ENCODE measurements at regions not wholly inside any gene's neighbourhood (a gene's known extent, or its start where the extent isn't known, plus 50 kb on each side); places are given as distances from the start of the nearest gene placed in this dataset.
"Not testable (repeated sequence)": the region's sequence is repeated elsewhere in the genome, so short reads cannot be mapped to it uniquely, and the experiment has no call there.

DNA sequence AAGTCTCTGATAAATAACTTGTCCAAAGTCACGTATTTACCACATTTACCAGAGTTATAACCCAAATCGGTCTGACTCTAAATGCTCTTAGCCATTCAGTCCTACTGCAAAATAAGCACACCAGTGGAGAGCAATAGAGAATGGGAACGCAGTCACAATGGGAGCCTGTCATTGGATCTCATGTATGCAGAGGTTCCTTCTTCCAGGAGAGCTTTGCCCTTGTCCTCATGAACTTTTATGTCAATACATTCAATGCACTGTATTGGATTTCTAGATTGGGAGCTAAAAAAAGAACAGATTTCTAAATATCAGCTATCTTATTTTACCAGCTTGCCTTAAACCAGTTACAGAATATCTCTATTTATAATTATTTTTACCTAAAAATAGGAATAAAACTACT is 149.1 kb upstream of the CXXC4 start:
- Histone ChIP-seq H3K27ac (no peak overlapping the region), H3K4me3 (no peak overlapping the region)

DNA sequence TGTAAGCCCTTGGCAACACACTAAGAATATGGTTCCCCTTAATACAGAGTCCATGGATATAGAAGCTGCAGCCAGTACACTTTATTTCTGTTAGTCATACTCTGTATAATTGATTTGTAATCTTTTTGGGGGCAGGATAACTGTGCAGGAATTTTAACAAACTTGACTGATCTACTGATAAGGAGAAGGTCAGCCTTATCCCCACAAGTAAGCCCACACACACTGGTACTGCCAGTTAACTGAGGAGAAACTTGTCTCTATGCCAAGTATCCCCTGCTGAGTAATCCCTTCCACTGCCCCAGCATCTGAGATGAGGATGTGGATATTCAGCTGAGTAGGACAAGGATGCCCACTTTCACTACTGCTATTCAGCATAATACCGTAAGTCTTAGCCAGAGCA is 154.9 kb upstream of the CXXC4 start:
- no peak overlapping the region for H3K27ac ChIP-seq

DNA sequence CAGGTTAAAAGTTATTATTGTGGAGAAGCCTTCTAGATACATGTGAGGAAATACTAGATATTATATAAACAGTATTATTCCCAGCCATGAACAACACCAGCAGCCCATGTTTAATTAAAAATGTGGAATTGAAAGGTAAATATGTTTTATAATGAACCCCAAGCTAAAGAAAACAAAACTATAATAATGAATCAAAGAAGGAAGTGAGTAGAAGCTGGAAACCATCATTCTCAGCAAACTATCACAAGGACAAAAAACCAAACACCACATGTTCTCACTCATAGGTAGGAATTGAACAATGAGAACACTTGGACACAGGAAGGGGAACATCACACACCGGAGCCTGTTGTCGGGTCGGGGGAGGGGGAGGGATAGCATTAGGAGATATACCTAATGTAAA is 167.6 kb upstream of the CXXC4 start:
- H3K4me3 ChIP-seq, H3K27ac ChIP-seq: not testable (repeated sequence)

More for the DNA sequence above, 154.9 kb upstream of the CXXC4 start:
- no peak overlapping the region for H3K4me3 ChIP-seq

DNA sequence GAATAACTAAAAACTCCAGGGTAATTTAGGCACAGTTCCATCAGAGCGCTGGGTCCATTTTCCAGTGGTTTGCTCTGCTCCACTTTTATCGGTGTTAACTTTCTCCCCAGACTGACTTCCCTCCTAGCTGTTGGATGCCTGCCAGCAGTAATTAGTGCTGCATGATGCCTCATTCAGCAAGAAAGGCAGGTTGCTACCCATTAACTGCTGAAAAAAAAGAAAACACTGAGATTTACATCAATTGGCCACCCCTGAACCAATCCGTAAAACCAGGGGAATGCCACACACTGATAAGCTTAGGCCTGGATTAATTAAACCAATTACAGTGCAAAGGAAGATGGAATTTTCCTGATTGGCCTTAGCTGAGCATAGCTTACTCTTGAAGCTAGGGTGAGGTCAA is 182.4 kb upstream of the CXXC4 start:
- Histone ChIP-seq H3K27ac (no peak overlapping the region), H3K4me3 (no peak overlapping the region)

DNA sequence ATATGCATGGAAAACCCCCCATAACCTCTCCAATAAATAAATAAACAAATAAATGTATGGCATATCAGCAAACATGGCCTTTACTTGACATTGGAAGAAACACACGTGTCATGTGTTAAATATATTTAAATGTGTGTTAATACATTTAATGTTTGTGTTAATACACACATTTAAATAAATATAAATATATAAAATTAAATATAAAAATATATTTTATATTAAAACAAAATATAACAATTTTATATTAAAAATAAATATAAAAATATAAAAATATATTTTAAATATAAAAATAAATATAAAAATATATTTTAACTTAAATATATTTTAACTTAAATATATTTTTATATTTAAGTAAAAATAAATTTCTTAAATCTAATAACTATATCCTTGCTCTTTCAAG is 187.6 kb upstream of the CXXC4 start:
- H3K4me3 ChIP-seq, result no peak overlapping the region
- no peak overlapping the region for H3K27ac ChIP-seq

DNA sequence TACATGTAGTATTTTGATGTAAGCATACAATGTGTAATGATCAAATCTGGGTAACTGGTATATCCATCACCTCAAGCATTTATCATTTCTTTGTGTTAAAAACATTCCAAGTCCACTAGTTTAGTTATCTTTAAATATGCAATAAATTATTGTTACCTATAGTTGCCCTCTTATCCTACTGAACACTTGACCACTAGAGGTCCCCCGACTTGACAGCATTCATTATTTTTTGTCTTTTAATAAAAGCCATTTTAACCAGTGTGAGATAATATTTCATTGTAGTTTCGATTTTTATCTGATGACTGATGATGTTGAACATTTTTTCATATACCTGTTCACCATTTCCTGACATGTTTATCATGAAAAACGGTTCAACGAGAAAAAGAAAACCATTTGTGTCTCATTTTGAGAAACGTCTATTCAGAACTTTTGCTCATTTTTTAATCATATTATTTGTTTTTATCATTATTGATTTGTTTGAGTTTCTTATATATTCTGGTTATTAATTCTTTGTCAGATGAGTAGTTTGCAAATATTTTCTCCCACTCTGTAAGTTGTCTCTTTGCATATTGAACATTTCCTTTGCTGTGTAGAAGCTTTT is 199.0 kb upstream of the CXXC4 start:
- H3K4me3 ChIP-seq, result no peak overlapping the region
- no peak overlapping the region for H3K27ac ChIP-seq

DNA sequence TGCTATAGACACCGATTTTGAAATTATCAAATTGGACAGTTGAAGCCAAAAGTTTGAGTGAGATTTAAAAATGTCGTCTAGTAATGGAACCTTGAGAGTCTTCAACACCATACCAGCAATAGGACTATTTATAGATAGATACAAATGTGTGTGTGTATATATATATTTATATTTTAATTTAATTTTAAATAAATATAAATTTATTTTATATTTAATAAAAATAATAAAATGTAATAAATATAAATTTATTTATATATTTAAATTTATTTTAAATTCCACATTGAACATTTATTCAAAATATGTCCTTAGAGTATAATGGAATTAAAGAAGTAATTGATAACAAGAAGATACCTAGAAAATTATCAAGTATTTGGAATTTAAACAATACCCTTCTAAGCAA is 221.9 kb upstream of the CXXC4 start:
- no peak overlapping the region for H3K27ac ChIP-seq
- H3K4me3 ChIP-seq, result no peak overlapping the region

DNA sequence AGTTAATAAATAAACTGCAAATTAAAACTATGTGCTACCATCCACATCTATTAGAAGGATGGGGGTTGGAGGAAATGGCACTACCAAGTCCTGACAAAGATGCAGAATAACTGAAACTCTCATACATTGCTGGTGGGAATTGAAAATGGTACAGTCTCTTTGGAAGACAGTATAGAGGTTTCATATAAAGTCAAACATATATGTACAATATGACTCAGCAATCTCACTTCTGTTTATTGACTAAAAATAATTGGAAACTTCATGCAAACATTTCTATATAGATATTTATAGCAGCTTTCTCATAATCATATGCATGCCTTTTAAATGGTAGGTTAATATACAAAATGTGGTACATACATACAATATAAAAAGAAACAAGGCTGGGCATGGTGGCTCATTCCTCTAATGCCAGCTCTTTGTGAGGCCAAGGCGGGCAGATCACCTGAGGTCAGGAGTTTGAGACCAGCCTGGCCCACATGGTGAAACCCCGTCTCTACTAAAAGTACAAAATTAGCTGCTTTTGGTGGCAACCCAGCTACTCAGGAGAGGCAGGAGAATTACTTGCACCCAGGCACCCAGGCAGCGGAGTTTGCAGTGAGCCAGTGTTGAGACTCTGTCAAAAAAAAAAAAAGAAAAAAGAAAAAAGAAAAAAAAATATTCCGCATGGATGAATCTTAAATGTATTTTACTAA is 225.0 kb upstream of the CXXC4 start:
- no peak overlapping the region for H3K4me3 ChIP-seq

DNA sequence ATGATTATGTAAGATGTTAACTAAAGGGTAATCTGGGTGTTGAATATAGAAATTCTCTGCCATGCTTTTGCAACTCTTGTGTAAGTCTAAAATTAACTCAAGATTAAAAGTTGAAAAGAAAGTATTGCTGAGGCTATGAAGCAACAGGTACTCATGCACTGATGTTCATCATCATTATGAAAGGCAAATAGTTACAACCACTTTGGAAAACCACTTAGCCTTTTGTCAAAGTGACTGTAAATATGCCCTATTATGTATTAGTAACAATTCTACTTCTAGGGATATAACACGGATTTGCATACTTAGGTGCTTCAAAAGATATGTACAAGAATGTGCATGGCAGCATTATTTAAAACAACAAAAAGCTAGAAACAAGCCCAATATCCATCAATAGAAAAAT is 227.8 kb upstream of the CXXC4 start:
- Histone ChIP-seq H3K4me3 (no peak overlapping the region), H3K27ac (no peak overlapping the region)

More for the DNA sequence above, 225.0 kb upstream of the CXXC4 start:
- no peak overlapping the region for H3K27ac ChIP-seq

DNA sequence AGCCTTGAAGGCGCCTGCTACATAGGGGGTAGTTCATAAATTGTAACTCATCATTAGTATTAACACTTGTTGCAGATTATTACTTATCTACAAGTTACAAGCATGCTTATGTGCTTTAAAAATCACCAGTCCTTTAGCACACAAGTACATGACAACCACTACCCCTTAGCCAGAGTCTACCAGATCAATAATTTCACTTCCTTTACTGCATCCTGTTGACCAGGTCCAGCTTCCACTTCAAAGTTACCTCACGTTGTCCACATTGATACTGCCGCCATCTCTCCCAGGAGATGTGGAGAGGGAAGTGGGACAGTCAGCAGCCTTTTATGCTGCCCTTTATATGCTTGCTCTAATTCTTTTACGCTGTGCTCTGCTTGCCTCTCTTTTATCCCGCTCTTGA is 231.3 kb upstream of the CXXC4 start:
- Histone ChIP-seq H3K4me3 (no peak overlapping the region), H3K27ac (no peak overlapping the region)

DNA sequence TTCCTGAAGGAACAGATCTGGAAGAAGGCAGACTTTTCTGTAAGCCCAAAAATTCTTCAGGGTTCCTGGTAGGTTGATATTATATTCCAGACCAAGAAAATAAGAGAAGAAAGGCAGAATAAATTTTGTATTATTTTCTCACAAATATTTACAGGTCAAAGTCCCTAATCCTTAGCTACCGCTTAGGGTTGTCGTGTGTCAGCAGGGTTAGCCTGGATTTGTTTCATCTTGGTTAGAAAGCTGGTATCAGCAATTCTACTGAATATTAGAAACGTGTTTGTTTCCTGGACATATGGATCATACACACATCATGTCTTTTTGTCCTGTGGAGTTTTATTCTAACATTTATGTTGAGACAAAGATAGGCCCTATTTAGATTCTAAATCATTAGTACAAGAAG is 232.9 kb upstream of the CXXC4 start:
- H3K27ac ChIP-seq, result no peak overlapping the region
- H3K4me3 ChIP-seq, result no peak overlapping the region

DNA sequence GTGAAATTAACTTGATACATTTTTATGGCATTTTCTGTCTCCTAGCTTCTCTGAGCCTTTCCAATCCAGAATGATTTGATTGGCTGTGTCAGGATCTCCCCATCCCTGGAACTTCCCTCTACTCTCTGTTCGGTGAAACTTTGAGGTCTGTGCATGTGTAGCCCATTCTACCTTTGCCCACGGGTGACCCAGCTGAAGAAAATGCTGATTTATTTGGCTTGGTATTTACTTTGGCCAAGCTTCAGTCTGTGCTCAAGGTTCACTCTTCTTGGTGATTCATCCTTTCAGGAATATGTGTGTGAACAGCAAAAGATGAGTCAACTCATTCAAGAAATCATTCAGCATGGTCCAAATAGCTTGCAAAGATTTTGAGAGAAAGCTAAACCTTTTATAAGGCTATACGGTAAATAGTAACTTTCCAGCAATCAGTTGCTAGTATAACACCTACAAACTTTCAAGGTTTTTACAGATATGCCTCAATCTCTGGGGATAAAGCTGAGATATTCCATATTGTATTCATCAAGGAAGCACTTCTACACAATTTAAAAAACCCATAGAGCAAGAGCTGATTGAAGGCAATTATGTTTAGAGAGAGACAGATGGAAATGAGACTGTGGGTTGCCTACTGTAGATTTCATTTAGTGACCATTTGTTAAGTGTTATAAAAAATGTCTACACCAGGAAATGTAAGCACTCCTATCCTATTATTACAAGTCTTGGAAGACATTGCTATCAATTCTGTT is 233.9 kb upstream of the CXXC4 start:
- no peak overlapping the region for H3K4me3 ChIP-seq
- no peak overlapping the region for H3K27ac ChIP-seq

DNA sequence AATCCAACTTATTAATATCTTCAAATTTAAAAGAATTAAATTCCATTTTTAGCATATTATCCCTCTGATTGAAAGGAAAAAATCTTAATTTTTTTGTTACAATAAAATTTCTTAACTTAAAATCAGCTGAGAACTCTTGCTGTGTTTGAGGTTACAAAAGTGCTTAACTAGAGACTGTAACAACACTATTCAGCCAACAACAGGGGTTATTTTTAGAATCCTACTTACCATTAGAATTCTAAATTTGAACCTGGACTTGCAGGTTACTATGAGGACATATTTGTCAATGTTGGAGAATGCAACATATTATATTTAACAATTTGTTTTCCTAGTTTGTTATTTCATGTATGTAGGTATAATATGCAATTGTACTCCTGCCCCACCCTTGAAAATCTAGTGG is 238.1 kb upstream of the CXXC4 start:
- Histone ChIP-seq H3K27ac (no peak overlapping the region), H3K4me3 (no peak overlapping the region)

DNA sequence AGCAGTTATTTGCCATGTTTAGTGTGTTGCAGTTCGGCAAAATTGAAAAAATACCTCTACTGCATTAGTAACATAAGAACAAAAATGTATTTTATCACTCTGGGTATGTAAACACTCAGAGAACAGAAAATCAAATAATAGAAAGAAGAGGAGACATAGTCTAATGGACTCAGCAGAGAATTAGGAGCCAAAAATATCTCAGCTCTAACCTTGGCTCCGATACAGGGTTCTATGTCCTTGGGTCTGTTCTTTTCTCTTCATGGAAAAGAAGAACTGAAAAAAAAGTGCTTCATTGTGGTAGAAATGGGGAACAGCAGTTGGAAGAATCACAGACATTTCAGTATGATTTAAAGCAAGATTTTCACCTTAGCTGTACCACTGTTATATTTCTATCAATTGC is 240.5 kb upstream of the CXXC4 start:
- Histone ChIP-seq H3K4me3 (no peak overlapping the region), H3K27ac (no peak overlapping the region)

DNA sequence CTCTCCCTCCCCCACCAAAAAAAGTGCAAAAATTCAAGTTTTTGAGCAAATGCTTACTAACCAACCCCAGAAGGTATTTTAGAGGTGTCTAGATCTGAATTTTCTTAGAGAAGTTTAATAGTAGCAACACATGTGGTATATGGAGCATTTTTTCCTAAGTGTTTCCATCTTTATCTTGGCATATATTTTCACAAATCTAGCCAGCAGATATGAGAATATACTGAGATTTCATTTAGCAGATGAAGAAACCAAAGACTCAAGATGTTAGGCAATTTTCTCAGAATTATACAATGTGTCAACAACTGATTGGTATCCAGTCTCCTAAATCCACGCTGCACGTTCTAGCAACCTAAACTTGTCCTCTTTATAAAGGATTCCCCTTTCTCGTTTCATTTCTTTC is 245.5 kb upstream of the CXXC4 start:
- no peak overlapping the region for H3K4me3 ChIP-seq
- no peak overlapping the region for H3K27ac ChIP-seq

DNA sequence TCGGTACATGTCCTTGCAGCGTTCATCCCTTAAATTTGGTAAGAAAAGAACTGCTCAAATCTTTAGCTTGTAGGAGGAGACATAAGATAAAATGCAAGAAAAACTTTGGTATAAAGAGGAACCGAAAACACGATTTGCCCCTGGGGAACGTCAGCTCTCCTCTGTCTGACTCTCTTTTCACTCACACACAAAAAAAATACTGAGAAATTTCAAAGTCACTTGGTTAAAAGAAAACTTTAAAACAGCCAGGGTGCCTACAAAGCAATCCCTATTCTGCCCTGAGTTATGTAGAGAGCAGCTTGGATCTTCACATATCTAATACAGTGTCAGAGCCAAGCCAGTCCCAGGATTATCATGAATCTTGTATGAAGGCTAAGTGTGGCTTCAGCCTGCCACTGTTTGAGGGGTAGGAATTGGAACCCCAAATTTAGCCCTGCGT is 248.5 kb upstream of the CXXC4 start:
- H3K27ac ChIP-seq, result no peak overlapping the region
- no peak overlapping the region for H3K4me3 ChIP-seq

DNA sequence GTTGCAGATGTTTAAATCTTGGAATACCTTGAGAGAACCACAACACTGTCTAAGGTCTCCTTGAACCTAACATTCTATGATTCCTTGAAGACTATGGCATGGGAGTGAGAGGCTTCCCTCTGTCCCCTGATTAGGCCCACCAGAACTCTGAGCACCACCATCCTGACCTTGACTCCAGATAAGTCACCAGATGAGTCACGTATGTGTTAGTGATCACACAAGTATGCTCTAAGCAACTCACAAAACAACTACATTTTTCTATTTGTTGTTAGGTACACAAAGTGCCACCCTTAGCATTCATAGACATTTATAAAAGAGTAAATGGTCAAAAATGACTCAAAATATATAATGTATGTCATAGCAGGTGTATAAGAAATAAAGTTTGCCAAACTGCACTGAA is 252.9 kb upstream of the CXXC4 start:
- H3K4me3 ChIP-seq, result no peak overlapping the region
- H3K27ac ChIP-seq, result no peak overlapping the region

DNA sequence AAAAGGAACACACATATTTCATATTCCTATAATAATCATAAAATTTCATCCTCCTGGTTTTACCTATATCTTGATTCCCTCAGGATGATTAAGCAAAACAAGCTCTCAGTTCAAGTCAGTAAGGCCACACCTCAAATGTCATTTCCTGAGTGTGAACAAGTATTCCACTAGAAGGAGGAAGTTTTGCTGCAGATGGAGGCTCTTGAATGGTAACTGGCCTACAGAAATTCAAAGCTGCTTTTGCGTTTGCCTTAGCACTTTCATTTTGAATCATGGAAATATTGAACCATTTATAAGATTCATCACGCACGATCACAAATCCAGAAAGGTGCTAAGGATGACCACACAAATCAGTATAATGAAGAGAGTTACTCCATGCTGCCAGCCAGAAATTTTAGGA is 254.4 kb upstream of the CXXC4 start:
- H3K27ac ChIP-seq, result no peak overlapping the region
- no peak overlapping the region for H3K4me3 ChIP-seq

DNA sequence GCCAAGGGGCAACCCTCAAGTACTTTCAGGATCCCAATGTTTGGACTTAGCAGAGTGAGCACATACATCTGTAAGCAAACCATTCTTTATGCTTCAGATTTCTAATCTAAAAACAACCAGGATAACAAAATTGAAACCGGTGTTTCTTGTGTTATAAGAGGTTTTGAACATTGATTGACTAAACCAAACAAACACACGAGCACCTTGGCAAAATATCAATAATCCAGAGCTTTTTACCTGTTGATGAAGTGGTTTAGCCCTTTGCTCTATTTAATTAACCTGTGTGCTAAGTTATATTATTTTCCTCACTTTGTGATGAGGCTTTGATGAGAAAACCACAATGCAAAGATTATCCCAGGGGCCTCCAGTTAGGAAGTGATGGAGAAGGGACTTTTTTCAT is 255.3 kb upstream of the CXXC4 start:
- H3K27ac ChIP-seq, result no peak overlapping the region
- no peak overlapping the region for H3K4me3 ChIP-seq

DNA sequence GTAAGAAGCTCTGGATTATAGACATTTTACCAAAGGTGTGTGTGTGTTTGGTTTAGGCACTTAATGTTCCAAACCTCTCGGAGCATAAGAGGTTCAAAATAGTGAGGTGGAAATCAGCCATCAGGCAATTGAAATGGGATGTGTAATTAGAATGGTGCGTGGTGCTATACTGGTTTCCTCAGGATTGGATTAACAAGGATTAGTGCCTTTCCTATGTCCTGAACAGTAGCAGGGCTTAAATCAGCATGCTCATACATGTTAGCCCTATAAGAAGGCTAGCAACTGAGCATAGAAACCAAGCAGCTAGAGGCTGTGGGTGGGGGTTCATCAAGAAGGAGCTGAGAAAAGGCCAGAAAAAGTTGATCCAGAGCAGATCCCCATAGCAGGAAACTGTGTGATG is 256.8 kb upstream of the CXXC4 start:
- no peak overlapping the region for H3K27ac ChIP-seq

DNA sequence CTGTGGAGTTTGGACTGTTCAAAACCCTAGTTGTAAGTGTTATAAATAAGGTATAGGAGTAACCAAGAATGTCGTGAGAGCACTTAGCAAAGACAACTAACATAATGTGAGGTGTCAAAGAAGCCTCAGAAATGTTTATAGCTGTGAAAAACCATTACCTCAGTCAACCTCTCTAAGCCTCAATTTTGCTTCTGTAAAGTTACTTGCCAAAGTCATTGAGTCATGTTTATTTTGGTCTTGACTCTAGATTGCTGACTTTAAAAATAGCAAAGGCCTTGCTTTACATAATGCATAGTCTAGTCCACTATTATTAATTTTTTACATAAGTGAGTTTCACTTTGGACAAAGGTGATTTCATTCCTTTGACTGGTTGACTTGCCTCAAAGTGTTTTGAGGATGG is 257.6 kb upstream of the CXXC4 start:
- no peak overlapping the region for H3K27ac ChIP-seq
- H3K4me3 ChIP-seq, result no peak overlapping the region

More for the DNA sequence above, 256.8 kb upstream of the CXXC4 start:
- H3K4me3 ChIP-seq, result no peak overlapping the region
